A172 (cell line): ENCODE measurements at regions not wholly inside any gene's neighbourhood (a gene's known extent, or its start where the extent isn't known, plus 50 kb on each side); places are given as distances from the start of the nearest gene placed in this dataset.

Source experiments
- DNase-seq: peaks from one replicate; pipeline ENCODE4 v3.0.0-alpha.2; 2015; ENCODE audit warnings: low spot score

- no peak for DNase-seq
Measured at GRCh38 chr15:85847031-85847430, 52.3 kb upstream of the KLHL25 start.

- DNase-seq, result no peak
Measured at GRCh38 chr15:85849946-85850345, 55.2 kb upstream of the KLHL25 start.

GRCh38 chr15:85852969-85853368, 58.2 kb upstream of the KLHL25 start:
- no peak for DNase-seq

GRCh38 chr15:85854345-85855097, 59.8 kb upstream of the KLHL25 start:
- peak; percentile 51 for DNase-seq

GRCh38 chr15:85858586-85859375, 64.1 kb upstream of the KLHL25 start:
- peak; percentile 70 for DNase-seq

- no peak for DNase-seq
Measured at GRCh38 chr15:85859671-85860070, 64.9 kb upstream of the KLHL25 start.

GRCh38 chr15:85860394-85861161, 65.9 kb upstream of the KLHL25 start:
- no peak for DNase-seq

GRCh38 chr15:85865070-85865684, 70.5 kb upstream of the KLHL25 start:
- peak; percentile 44 for DNase-seq

- DNase-seq, result no peak
Measured at GRCh38 chr15:85867250-85867649, 72.5 kb upstream of the KLHL25 start.

- no peak for DNase-seq
Measured at GRCh38 chr15:85869124-85869523, 74.4 kb upstream of the KLHL25 start.

GRCh38 chr15:85870216-85871014, 75.7 kb upstream of the KLHL25 start:
- DNase-seq, result no peak

- no peak for DNase-seq
Measured at GRCh38 chr15:85871545-85871944, 76.8 kb upstream of the KLHL25 start.

GRCh38 chr15:85872125-85872524, 77.4 kb upstream of the KLHL25 start:
- no peak for DNase-seq

- DNase-seq, result no peak
Measured at GRCh38 chr15:85874236-85874635, 79.5 kb upstream of the KLHL25 start.

- no peak for DNase-seq
Measured at GRCh38 chr15:85875756-85876155, 81.0 kb upstream of the KLHL25 start.

GRCh38 chr15:85878828-85879225, 84.1 kb upstream of the KLHL25 start:
- DNase-seq, result peak; percentile 59

- DNase-seq, result peak; percentile 82
Measured at GRCh38 chr15:85879334-85880163, 84.8 kb upstream of the KLHL25 start.

GRCh38 chr15:85880501-85881190, 85.9 kb upstream of the KLHL25 start:
- no peak for DNase-seq

- no peak for DNase-seq
Measured at GRCh38 chr15:85886309-85886811, 91.6 kb upstream of the KLHL25 start.
